Fibroblast of villous mesenchyme (primary cell): ENCODE measurements at regions not wholly inside any gene's neighbourhood (a gene's known extent, or its start where the extent isn't known, plus 50 kb on each side); places are given as distances from the start of the nearest gene placed in this dataset.

Source experiments
- DNase-seq: peaks from one replicate; pipeline ENCODE4 v3.0.0-alpha.2; 2010; ENCODE audit warnings: low read depth
- H3K4me3 ChIP-seq: 2 replicates; pipeline ENCODE4 v1.5.1; 2011; ENCODE audit warnings: low read depth, mild to moderate bottlenecking, low read length
- CTCF ChIP-seq: IDR thresholded peaks from 2 replicates; pipeline ENCODE4 v1.5.1; 2012; ENCODE audit warnings: low read depth, mild to moderate bottlenecking, low read length; ENCODE audit not compliant: insufficient read depth

- no peak for TF ChIP-seq CTCF
- no peak for DNase-seq
- no peak overlapping the region for H3K4me3 ChIP-seq
Observed at GRCh38 chr5:14036947-14037346, 92.5 kb upstream of the DNAH5 start.

GRCh38 chr5:14036514-14036913 is 92.0 kb upstream of the DNAH5 start:
- H3K4me3 ChIP-seq, result peak overlapping the region; percentile 4
- DNase-seq, result no peak
- no peak for TF ChIP-seq CTCF

GRCh38 chr5:14035859-14036503 is 91.5 kb upstream of the DNAH5 start:
- DNase-seq, result peak; percentile 90
- H3K4me3 ChIP-seq, result peak overlapping the region; percentile 4
- no peak for TF ChIP-seq CTCF

- TF ChIP-seq CTCF, result no peak
- no peak overlapping the region for H3K4me3 ChIP-seq
- DNase-seq, result no peak
Observed at GRCh38 chr5:14034963-14035362, 90.5 kb upstream of the DNAH5 start.

- TF ChIP-seq CTCF, result no peak
- no peak overlapping the region for H3K4me3 ChIP-seq
- no peak for DNase-seq
Observed at GRCh38 chr5:14032918-14033317, 88.4 kb upstream of the DNAH5 start.

- no peak for DNase-seq
- no peak for TF ChIP-seq CTCF
- H3K4me3 ChIP-seq, result no peak overlapping the region
Observed at GRCh38 chr5:14028938-14029584, 84.6 kb upstream of the DNAH5 start.
